Fibroblast of lung (primary cell): ENCODE measurements at regions not wholly inside any gene's neighbourhood (a gene's known extent, or its start where the extent isn't known, plus 50 kb on each side); places are given as distances from the start of the nearest gene placed in this dataset.

Experiments
- DNase-seq, 2 donors: peaks; one replicate each; pipeline versions ENCODE4 v3.0.0 to v3.0.0-alpha.2; 2010; ENCODE audit warnings: low read depth in 2 of 2
- H2AFZ ChIP-seq: 2 replicates; pipeline ENCODE4 v1.5.1; 2012; ENCODE audit warnings: low read length, control low read depth, inconsistent platforms
- H3K27ac ChIP-seq: 2 replicates; pipeline ENCODE4 v1.5.1; 2011; ENCODE audit warnings: low read length, control low read depth; ENCODE audit not compliant: insufficient read depth
- H3K27me3 ChIP-seq: 2 replicates; pipeline ENCODE4 v1.5.1; 2011; ENCODE audit warnings: mild to moderate bottlenecking, low read length; ENCODE audit not compliant: control insufficient read depth, insufficient read depth
- H3K36me3 ChIP-seq: 2 replicates; pipeline ENCODE4 v1.5.1; 2011; ENCODE audit warnings: low read length; ENCODE audit not compliant: control insufficient read depth, insufficient read depth
- H3K4me1 ChIP-seq: 2 replicates; pipeline ENCODE4 v1.5.1; 2011; ENCODE audit warnings: low read length; ENCODE audit not compliant: control insufficient read depth, insufficient read depth; ENCODE audit errors: extremely low read depth
- H3K4me2 ChIP-seq: 2 replicates; pipeline ENCODE4 v1.5.1; 2011; ENCODE audit warnings: low read length, control low read depth; ENCODE audit not compliant: insufficient read depth; ENCODE audit errors: extremely low read depth
- H3K4me3 ChIP-seq, 4 experiments: fragments of 200-600 bp in 1 of 4; sonication (generic) in 1 of 4; replicated peaks in 1 of 4; 2 replicates each; pipeline ENCODE4 v1.5.1; 2011 to 2016; ENCODE audit warnings: low read length in 4 of 4, low read depth in 3 of 4, mild to moderate bottlenecking in 3 of 4, control low read depth in 2 of 4, inconsistent platforms in 1 of 4, mixed read lengths in 1 of 4; ENCODE audit not compliant: insufficient read depth in 1 of 4; ENCODE audit errors: control extremely low read depth in 1 of 4
- H3K79me2 ChIP-seq: 2 replicates; pipeline ENCODE4 v1.5.1; 2012; ENCODE audit warnings: mild to moderate bottlenecking, low read length, inconsistent platforms; ENCODE audit not compliant: control insufficient read depth, insufficient read depth
- H3K9ac ChIP-seq: 2 replicates; pipeline ENCODE4 v1.5.1; 2011; ENCODE audit warnings: mild to moderate bottlenecking, low read length, control low read depth; ENCODE audit not compliant: insufficient read depth
- H3K9me3 ChIP-seq: 2 replicates; pipeline ENCODE4 v1.5.1; 2012; ENCODE audit warnings: low read depth, low read length; ENCODE audit not compliant: control insufficient read depth, insufficient read depth
- H4K20me1 ChIP-seq: 2 replicates; pipeline ENCODE4 v1.5.1; 2011; ENCODE audit warnings: low read length; ENCODE audit not compliant: control insufficient read depth, insufficient read depth; ENCODE audit errors: extremely low read depth
- CTCF ChIP-seq, 2 donors: IDR thresholded peaks in 1 of 2; conservative IDR thresholded peaks in 1 of 2; 1 replicate in 1 of 2; 2 replicates in 1 of 2; pipeline ENCODE4 v1.5.1; 2011 to 2012; ENCODE audit warnings: low read length in 2 of 2, control low read depth in 1 of 2, inconsistent platforms in 1 of 2, low read depth in 1 of 2, mild to moderate bottlenecking in 1 of 2
- EZH2 ChIP-seq: IDR thresholded peaks from 2 replicates; pipeline ENCODE4 v1.5.1; 2012; ENCODE audit warnings: low read length, control low read depth, mild to moderate bottlenecking; ENCODE audit errors: missing control alignments

DNA sequence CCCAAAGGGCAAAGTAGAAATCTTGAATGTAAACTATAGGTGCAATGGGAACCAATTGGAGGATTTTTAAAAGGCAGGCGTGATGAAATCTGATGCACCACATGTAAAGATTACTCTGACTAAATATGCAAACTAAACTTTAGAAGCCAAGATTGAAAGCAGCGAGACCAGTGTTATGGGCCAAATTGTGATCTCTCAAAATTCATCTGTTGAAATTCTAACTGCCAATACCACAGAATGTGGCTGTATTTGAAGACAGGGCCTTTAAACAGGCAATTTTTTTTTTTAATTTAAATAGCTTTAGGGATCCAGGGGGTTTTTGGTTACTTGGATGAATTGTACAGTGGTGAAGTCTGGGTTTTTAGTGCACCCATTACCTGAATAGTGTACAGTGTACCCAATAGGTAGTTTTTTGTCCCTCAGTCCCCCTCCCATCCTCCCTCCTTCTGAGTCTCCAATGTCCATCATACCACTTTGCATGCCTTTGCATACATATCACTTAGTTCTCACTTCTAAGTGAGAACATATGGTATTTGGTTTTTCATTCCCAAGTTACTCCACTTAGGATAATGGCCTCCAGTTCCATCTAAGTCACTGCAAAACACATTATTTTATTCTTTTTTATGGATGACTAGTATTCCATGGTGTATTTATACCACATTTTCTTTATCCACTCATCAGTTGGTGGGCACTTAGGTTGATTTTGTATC is 69.7 kb downstream of the DRD1 start:
- no peaks in the 10 kb centered on the region for H3K27me3 ChIP-seq
- H2AFZ ChIP-seq = no peak overlapping the region
- no peak overlapping the region for H3K4me3 ChIP-seq
- no peak for DNase-seq
- H3K9ac ChIP-seq = no peak overlapping the region
- no peaks in the 10 kb centered on the region for H3K79me2 ChIP-seq
- H3K4me2 ChIP-seq = no peak overlapping the region
- TF ChIP-seq CTCF (conservative IDR thresholded peaks at IDR 0.05 in 1 of 2, IDR thresholded peaks at IDR 0.05 in 1 of 2; ENCODE audit: low read depth in 1 of 2, low read length in 2 of 2) (no peak), EZH2 (no peak)
- no peaks in the 10 kb centered on the region for H3K9me3 ChIP-seq
- no peaks in the 10 kb centered on the region for H4K20me1 ChIP-seq
- peaks cover 2% of the 10 kb centered on the region for H3K4me1 ChIP-seq
- H3K27ac ChIP-seq = no peak overlapping the region
- H3K36me3 ChIP-seq = no peaks in the 10 kb centered on the region

DNA sequence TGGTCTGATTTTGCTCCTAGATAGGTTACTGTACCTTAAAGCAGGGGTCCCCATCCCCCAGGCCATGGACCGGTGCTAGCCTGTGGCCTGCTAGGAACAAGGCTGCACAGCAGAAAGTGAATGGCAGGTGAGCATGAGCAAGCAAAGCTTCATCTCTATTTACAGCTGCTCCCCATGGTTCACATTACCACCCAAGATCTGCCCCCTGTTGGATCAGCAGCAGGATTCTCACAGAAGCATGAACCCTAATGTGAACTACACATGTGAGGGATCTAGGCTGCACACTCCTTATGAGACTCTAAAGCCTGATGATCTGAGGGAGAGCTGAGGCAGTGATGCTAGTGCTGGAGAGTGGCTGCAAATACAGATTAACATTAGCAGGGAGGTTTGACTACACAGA is 78.1 kb downstream of the DRD1 start:
- no peak overlapping the region for H2AFZ ChIP-seq
- H3K27me3 ChIP-seq = no peaks in the 10 kb centered on the region
- no peaks in the 10 kb centered on the region for H4K20me1 ChIP-seq
- DNase-seq = no peak
- H3K79me2 ChIP-seq = no peaks in the 10 kb centered on the region
- H3K36me3 ChIP-seq = no peaks in the 10 kb centered on the region
- no peaks in the 10 kb centered on the region for H3K4me1 ChIP-seq
- H3K4me3 ChIP-seq = no peak overlapping the region
- H3K9ac ChIP-seq = no peak overlapping the region
- H3K4me2 ChIP-seq = no peak overlapping the region
- TF ChIP-seq CTCF (conservative IDR thresholded peaks at IDR 0.05 in 1 of 2, IDR thresholded peaks at IDR 0.05 in 1 of 2; ENCODE audit: low read depth in 1 of 2, low read length in 2 of 2) (no peak), EZH2 (no peak)
- no peaks in the 10 kb centered on the region for H3K9me3 ChIP-seq
- H3K27ac ChIP-seq = no peak overlapping the region

DNA sequence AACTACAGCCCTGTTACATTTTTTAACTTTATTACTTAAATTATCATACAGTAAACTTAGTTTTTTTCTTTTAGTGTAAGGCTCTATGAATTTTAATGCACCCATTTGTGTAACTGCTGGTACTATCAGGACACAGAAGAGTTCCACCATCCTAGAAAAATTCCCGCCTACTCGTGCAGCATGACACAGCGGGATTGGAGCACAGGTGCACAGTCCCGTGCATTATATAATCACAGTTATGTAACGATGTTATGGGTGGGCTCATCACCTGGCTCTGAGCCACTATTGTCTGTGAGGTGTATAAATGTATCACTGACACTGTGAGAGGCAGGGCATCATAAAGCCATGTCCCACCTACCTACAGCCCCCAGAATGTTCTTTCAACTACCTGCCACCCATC is 80.7 kb downstream of the DRD1 start:
- Histone ChIP-seq H2AFZ (no peak overlapping the region), H4K20me1 (no peaks in the 10 kb centered on the region), H3K27me3 (no peaks in the 10 kb centered on the region), H3K9me3 (no peaks in the 10 kb centered on the region), H3K79me2 (no peaks in the 10 kb centered on the region), H3K4me1 (no peaks in the 10 kb centered on the region), H3K4me2 (no peak overlapping the region), H3K9ac (no peak overlapping the region), H3K27ac (no peak overlapping the region), H3K4me3 (no peak overlapping the region), H3K36me3 (no peaks in the 10 kb centered on the region)
- TF ChIP-seq CTCF (conservative IDR thresholded peaks at IDR 0.05 in 1 of 2, IDR thresholded peaks at IDR 0.05 in 1 of 2; ENCODE audit: low read depth in 1 of 2, low read length in 2 of 2) = no peak
- TF ChIP-seq EZH2 = no peak
- no peak for DNase-seq
